ENCODE measurements at regions not wholly inside any gene's neighbourhood (a gene's known extent, or its start where the extent isn't known, plus 50 kb on each side); places are given as distances from the start of the nearest gene placed in this dataset.

DNA sequence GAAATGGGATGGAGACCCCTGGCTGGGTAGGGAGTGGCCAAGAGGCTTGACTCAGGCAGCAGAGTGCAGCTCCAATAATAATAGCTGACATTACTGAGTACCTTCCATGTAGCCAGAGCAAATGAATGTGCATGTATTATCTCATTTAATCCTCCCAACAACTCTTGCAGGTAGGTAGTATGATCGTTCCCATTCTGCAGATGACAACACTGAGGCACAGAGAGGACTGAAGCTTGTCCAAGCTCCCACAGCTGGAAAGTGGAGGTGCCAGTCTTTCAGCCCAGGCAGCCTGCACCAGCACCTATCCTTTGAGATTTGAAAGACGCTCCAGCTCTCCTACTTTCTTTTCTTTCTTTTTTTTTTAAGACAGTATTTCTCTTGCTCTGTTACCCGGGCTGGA, 87.6 kb downstream of the PCDH1 start:
- no peak for TF ChIP-seq POLR2A (IDR thresholded peaks at IDR 0.05)
- TF ChIP-seq, protein P1, sequence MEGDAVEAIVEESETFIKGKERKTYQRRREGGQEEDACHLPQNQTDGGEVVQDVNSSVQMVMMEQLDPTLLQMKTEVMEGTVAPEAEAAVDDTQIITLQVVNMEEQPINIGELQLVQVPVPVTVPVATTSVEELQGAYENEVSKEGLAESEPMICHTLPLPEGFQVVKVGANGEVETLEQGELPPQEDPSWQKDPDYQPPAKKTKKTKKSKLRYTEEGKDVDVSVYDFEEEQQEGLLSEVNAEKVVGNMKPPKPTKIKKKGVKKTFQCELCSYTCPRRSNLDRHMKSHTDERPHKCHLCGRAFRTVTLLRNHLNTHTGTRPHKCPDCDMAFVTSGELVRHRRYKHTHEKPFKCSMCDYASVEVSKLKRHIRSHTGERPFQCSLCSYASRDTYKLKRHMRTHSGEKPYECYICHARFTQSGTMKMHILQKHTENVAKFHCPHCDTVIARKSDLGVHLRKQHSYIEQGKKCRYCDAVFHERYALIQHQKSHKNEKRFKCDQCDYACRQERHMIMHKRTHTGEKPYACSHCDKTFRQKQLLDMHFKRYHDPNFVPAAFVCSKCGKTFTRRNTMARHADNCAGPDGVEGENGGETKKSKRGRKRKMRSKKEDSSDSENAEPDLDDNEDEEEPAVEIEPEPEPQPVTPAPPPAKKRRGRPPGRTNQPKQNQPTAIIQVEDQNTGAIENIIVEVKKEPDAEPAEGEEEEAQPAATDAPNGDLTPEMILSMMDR (IDR thresholded peaks at IDR 0.05), result no peak

All from esophagus squamous epithelium (tissue), 4 donors.